K562 (cell line): ENCODE measurements at regions not wholly inside any gene's neighbourhood (a gene's known extent, or its start where the extent isn't known, plus 50 kb on each side); places are given as distances from the start of the nearest gene placed in this dataset.

Source experiments
- EGR1 ChIP-seq: fragments of 450-650 bp; conservative IDR thresholded peaks from 2 replicates; pipeline ENCODE4 v1.6.1; 2017; ENCODE audit warnings: mild to moderate bottlenecking
- NR2F6 ChIP-seq: fragments of 450-650 bp; formaldehyde crosslinking; IDR thresholded peaks from 2 replicates; pipeline ENCODE4 v1.4.0; 2020; ENCODE audit warnings: mild to moderate bottlenecking
- POLR2G ChIP-seq: fragments of 200-400 bp; formaldehyde crosslinking; IDR thresholded peaks from 2 replicates; pipeline ENCODE4 v1.6.1; 2017; ENCODE audit warnings: low read depth, mild to moderate bottlenecking, antibody characterized with exemption, low read length, moderate library complexity
- SNRNP70 ChIP-seq: fragments of 200-400 bp; formaldehyde crosslinking; optimal IDR thresholded peaks from 2 replicates; pipeline ENCODE3; 2017; ENCODE audit warnings: low read depth, low read length
- SP1 ChIP-seq: sonication (generic); formaldehyde crosslinking; IDR thresholded peaks from 2 replicates; pipeline ENCODE4 v1.8.1; 2022; ENCODE audit warnings: mild to moderate bottlenecking, missing genetic modification reagents
- TCF7 ChIP-seq: sonication (generic); IDR thresholded peaks from 2 replicates; pipeline ENCODE4 v1.6.1; 2016; ENCODE audit warnings: antibody characterized with exemption, borderline replicate concordance
- ZFX ChIP-seq: sonication (generic); formaldehyde crosslinking; IDR thresholded peaks from 2 replicates; pipeline ENCODE4 v1.8.0; 2022; ENCODE audit warnings: mild to moderate bottlenecking, missing genetic modification reagents, moderate library complexity

DNA sequence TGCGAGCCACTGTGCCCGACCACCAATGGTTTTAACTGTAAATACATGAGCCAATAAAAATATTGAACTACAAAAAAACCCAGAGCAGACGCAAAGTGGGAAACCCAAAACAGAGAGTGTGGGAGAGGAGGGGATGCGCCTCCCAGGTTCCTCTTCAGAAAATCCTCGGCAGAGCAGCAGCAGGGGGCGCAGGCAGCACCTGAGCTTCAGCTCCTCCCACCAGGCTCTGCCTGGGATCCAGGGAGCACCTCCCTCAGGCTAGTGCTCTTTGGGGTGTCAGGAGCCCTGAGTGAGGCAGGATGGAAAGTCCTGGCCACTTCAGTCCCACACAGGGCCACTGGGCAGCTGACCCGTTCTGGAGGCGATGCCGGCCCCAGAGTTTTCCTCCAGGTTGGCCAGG lies 536.9 kb upstream of the CDH4 start:
- TF ChIP-seq SNRNP70, result no peak
- no peak for TF ChIP-seq NR2F6 (CRISPR knock-in tag)
- TF ChIP-seq POLR2G, result no peak
- TF ChIP-seq EGR1, result no peak
- no peak for TF ChIP-seq TCF7
- TF ChIP-seq ZFX (CRISPR knock-in tag), result no peak
- TF ChIP-seq SP1 (CRISPR knock-in tag), result no peak
